Mucosa of descending colon (tissue), 3 donors: ENCODE measurements at regions not wholly inside any gene's neighbourhood (a gene's known extent, or its start where the extent isn't known, plus 50 kb on each side); places are given as distances from the start of the nearest gene placed in this dataset.

Experiments used
- ATAC-seq: fragments of 200-7000 bp; cut with Tn5 transposase; one replicate; pipeline ENCODE4 v1.9.1; 2020; ENCODE audit warnings: mild to moderate bottlenecking, moderate library complexity
- DNase-seq, 3 donors: peaks; one replicate each; pipeline ENCODE4 v3.0.0-alpha.2; 2020
- H3K36me3 ChIP-seq: fragments of 200-600 bp; one replicate; pipeline ENCODE4 v1.8.0; 2021; ENCODE audit warnings: low read depth, mild to moderate bottlenecking
- H3K4me1 ChIP-seq: fragments of 200-600 bp; one replicate; pipeline ENCODE4 v1.8.0; 2021; ENCODE audit warnings: low read depth, mild to moderate bottlenecking
- H3K4me3 ChIP-seq: fragments of 200-600 bp; one replicate; pipeline ENCODE4 v1.8.0; 2021; ENCODE audit warnings: mild to moderate bottlenecking
- H3K9me3 ChIP-seq: fragments of 200-600 bp; one replicate; pipeline ENCODE4 v1.8.0; 2021; ENCODE audit warnings: mild to moderate bottlenecking
- CTCF ChIP-seq: fragments of 200-600 bp; IDR thresholded peaks from one replicate; pipeline ENCODE4 v1.8.0; 2022; ENCODE audit warnings: antibody characterized with exemption, mild to moderate bottlenecking
- intact Hi-C, 2 donors: fragments of 100-400 bp; cut with DNase I in 1 of 2; cut with micrococcal nuclease in 1 of 2; formaldehyde crosslinking; loops; one replicate each; pipeline versions ENCODE4 v1.11.0 to v1.11.1; 2022; cut with DNase I, micrococcal nuclease
- donor health status: DM: no; HTN: no; CAD: no; lungs with moderate emphysema.
- donor health status: DM: no; HTN: no; CAD: no.
- donor health status: DM: no; HTN: yes; CAD: no.

GRCh38 chr9:129351642-129352145 lies 173.6 kb upstream of the IER5L start:
- no peaks in the 10 kb centered on the region for H3K36me3 ChIP-seq
- intact Hi-C loops = no loop called here
- peaks cover 10% of the 10 kb centered on the region for H3K9me3 ChIP-seq
- no peaks in the 10 kb centered on the region for H3K4me1 ChIP-seq
- no peak for TF ChIP-seq CTCF
- no peak for DNase-seq
- no peak overlapping the region for H3K4me3 ChIP-seq
- ATAC-seq = no peak

GRCh38 chr9:129351058-129351641 lies 173.1 kb upstream of the IER5L start:
- H3K4me3 ChIP-seq = no peak overlapping the region
- H3K36me3 ChIP-seq = no peaks in the 10 kb centered on the region
- ATAC-seq (no peak), DNase-seq (peak in 1 of 3 donors; percentile 21)
- intact Hi-C loops = no loop called here
- TF ChIP-seq CTCF = no peak
- peaks cover 10% of the 10 kb centered on the region for H3K9me3 ChIP-seq
- H3K4me1 ChIP-seq = no peaks in the 10 kb centered on the region

GRCh38 chr9:129350143-129350935 lies 172.3 kb upstream of the IER5L start:
- peaks cover 2% of the 10 kb centered on the region for H3K9me3 ChIP-seq
- no peaks in the 10 kb centered on the region for H3K36me3 ChIP-seq
- H3K4me1 ChIP-seq = no peaks in the 10 kb centered on the region
- intact Hi-C loops = no loop called here
- no peak for ATAC-seq
- TF ChIP-seq CTCF = no peak
- H3K4me3 ChIP-seq = no peak overlapping the region
- no peak for DNase-seq

GRCh38 chr9:129349665-129349947 lies 171.5 kb upstream of the IER5L start:
- intact Hi-C loops = no loop called here
- H3K36me3 ChIP-seq = no peaks in the 10 kb centered on the region
- DNase-seq (no peak), ATAC-seq (no peak)
- TF ChIP-seq CTCF = no peak
- H3K4me1 ChIP-seq = no peaks in the 10 kb centered on the region
- H3K4me3 ChIP-seq = no peak overlapping the region
- no peaks in the 10 kb centered on the region for H3K9me3 ChIP-seq

GRCh38 chr9:129348890-129349664 lies 171.0 kb upstream of the IER5L start:
- intact Hi-C loops = no loop called here
- Histone ChIP-seq H3K36me3 (no peaks in the 10 kb centered on the region), H3K4me3 (no peak overlapping the region), H3K4me1 (no peaks in the 10 kb centered on the region), H3K9me3 (no peaks in the 10 kb centered on the region)
- TF ChIP-seq CTCF = no peak
- DNase-seq (no peak), ATAC-seq (no peak)
